Loucy (cell line): ENCODE measurements at regions not wholly inside any gene's neighbourhood (a gene's known extent, or its start where the extent isn't known, plus 50 kb on each side); places are given as distances from the start of the nearest gene placed in this dataset.

ENCODE experiments used
- H2AFZ ChIP-seq: fragments of 200-600 bp; sonication (generic); 2 replicates; pipeline ENCODE4 v1.6.0; 2016; ENCODE audit warnings: antibody characterized with exemption, mild to moderate bottlenecking, low read length, moderate library complexity
- H3F3A ChIP-seq: fragments of 200-600 bp; 2 replicates; pipeline ENCODE4 v1.6.0; 2016; ENCODE audit warnings: antibody characterized with exemption, low read depth, mild to moderate bottlenecking
- H3K27me3 ChIP-seq: fragments of 200-600 bp; sonication (generic); 2 replicates; pipeline ENCODE4 v1.6.1; 2014; ENCODE audit warnings: low read length, mild to moderate bottlenecking; ENCODE audit not compliant: insufficient read depth, poor library complexity, severe bottlenecking
- H3K36me3 ChIP-seq: fragments of 200-600 bp; sonication (generic); 2 replicates; pipeline ENCODE4 v1.6.1; 2016; ENCODE audit warnings: low read length; ENCODE audit not compliant: insufficient read depth
- H3K4me1 ChIP-seq: fragments of 200-600 bp; sonication (generic); 2 replicates; pipeline ENCODE4 v1.5.1; 2014; ENCODE audit warnings: low read length, mild to moderate bottlenecking; ENCODE audit not compliant: insufficient read depth, poor library complexity, severe bottlenecking
- H3K4me2 ChIP-seq: fragments of 200-600 bp; sonication (generic); 2 replicates; pipeline ENCODE4 v1.6.0; 2014; ENCODE audit warnings: antibody characterized with exemption, low read length, low read depth, mild to moderate bottlenecking; ENCODE audit not compliant: poor library complexity, severe bottlenecking
- H3K4me3 ChIP-seq: fragments of 200-600 bp; sonication (generic); 2 replicates; pipeline ENCODE4 v1.5.1; 2014; ENCODE audit warnings: low read length, mild to moderate bottlenecking, mixed read lengths; ENCODE audit not compliant: poor library complexity, severe bottlenecking
- H3K79me2 ChIP-seq: fragments of 200-600 bp; sonication (generic); 2 replicates; pipeline ENCODE4 v1.6.1; 2014; ENCODE audit warnings: low read length; ENCODE audit not compliant: insufficient read depth
- H3K9ac ChIP-seq: fragments of 200-600 bp; sonication (generic); 2 replicates; pipeline ENCODE4 v1.6.0; 2014; ENCODE audit warnings: mild to moderate bottlenecking, low read depth, low read length, moderate library complexity; ENCODE audit not compliant: poor library complexity, severe bottlenecking
- H3K9me2 ChIP-seq: fragments of 200-600 bp; sonication (generic); replicated peaks from 2 replicates; pipeline ENCODE4 v1.6.1; 2016; ENCODE audit warnings: low read depth, low read length, mixed read lengths
- H3K9me3 ChIP-seq: fragments of 200-600 bp; sonication (generic); 2 replicates; pipeline ENCODE4 v1.6.1; 2014; ENCODE audit warnings: mild to moderate bottlenecking, antibody characterized with exemption, low read length, low read depth; ENCODE audit not compliant: insufficient read depth
- H4K20me1 ChIP-seq: fragments of 200-600 bp; sonication (generic); 2 replicates; pipeline ENCODE4 v1.6.0; 2014; ENCODE audit warnings: antibody characterized with exemption, low read length, mild to moderate bottlenecking; ENCODE audit not compliant: insufficient read depth, poor library complexity, severe bottlenecking
- EZH2phosphoT487 ChIP-seq: fragments of 200-600 bp; IDR thresholded peaks from 2 replicates; pipeline ENCODE4 v1.6.1; 2018; ENCODE audit warnings: antibody characterized with exemption, mild to moderate bottlenecking, moderate library complexity, borderline replicate concordance
- TF ChIP-seq, protein P1 (sequence below): fragments of 200-600 bp; sonication (generic); conservative IDR thresholded peaks from 2 replicates; pipeline ENCODE4 v1.5.1; 2014; ENCODE audit warnings: mild to moderate bottlenecking, antibody characterized with exemption, low read length

DNA sequence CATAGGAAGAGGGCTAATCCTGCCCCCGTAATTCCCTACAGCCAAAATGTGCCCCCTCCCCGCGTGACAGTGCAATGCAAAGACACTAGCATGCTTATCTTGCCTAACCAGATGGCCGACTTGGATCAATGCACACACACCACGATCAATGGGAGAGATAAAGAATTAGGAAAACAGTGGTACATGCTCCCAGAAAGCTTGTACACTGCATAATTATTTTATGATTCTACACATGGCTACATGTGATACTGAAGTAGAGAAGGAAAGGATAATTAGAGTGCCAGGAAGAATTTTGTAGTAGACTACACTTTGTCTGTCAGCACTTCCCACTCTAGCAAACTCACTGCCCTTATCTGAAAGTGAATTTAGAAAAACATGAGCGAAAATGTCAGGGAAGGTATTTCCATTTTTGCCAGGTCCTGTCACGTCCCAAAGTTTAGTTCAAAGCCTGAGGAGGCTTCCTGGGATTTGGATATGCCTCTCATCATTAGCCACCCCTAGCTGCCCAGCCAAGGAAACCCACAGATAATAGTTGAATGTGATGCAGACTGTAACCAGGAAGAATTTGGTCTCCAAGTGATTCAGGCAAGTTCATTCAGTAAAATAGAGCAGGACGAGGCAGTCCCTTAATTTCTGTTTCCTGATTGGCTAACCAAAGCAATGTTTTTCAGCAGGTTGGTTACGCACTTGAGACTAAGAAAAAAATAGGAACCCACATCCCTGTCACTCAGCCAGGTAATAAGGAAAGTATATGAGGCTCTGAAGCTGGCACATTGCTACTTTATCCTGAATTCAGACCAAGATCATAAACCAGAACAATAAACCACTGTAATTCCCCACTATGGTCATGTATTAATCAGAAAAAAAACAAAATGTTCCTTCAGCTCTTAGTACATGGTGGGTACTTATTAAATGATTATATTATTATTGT lies 199.6 kb upstream of the OTX2 start:
- Histone ChIP-seq H3F3A (no peaks in the 10 kb centered on the region), H3K4me3 (no peak overlapping the region), H3K9me3 (no peaks in the 10 kb centered on the region), H3K4me1 (no peaks in the 10 kb centered on the region), H3K79me2 (no peaks in the 10 kb centered on the region), H4K20me1 (no peaks in the 10 kb centered on the region), H2AFZ (no peak overlapping the region), H3K4me2 (no peak overlapping the region), H3K9me2 (no peaks in the 10 kb centered on the region), H3K27me3 (no peaks in the 10 kb centered on the region), H3K9ac (no peak overlapping the region), H3K36me3 (no peaks in the 10 kb centered on the region)
- TF ChIP-seq, protein P1, sequence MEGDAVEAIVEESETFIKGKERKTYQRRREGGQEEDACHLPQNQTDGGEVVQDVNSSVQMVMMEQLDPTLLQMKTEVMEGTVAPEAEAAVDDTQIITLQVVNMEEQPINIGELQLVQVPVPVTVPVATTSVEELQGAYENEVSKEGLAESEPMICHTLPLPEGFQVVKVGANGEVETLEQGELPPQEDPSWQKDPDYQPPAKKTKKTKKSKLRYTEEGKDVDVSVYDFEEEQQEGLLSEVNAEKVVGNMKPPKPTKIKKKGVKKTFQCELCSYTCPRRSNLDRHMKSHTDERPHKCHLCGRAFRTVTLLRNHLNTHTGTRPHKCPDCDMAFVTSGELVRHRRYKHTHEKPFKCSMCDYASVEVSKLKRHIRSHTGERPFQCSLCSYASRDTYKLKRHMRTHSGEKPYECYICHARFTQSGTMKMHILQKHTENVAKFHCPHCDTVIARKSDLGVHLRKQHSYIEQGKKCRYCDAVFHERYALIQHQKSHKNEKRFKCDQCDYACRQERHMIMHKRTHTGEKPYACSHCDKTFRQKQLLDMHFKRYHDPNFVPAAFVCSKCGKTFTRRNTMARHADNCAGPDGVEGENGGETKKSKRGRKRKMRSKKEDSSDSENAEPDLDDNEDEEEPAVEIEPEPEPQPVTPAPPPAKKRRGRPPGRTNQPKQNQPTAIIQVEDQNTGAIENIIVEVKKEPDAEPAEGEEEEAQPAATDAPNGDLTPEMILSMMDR: no peak

DNA sequence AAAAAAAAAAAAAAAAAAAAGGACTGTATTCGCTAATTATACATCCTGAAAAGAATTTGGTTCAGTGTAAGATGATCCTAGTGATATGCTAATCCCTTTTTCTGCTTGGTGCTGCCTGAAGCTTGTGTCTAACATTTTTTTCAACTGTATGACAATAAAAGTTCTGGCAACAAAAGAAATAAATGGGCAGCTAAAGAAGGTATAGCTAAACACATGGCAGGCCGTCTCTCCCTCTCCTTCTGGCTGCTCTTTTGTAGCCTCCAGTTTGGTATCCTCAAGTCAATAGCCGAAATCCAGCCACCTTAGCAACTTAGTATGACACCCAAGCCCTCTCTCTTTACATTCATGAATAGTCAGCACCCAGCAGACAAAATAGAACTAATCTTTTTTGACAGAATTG lies 198.3 kb upstream of the OTX2 start:
- Histone ChIP-seq H3K79me2 (no peaks in the 10 kb centered on the region), H2AFZ (no peak overlapping the region), H3K9me3 (no peaks in the 10 kb centered on the region), H3K4me2 (no peak overlapping the region), H3K27me3 (no peaks in the 10 kb centered on the region), H3K9ac (no peak overlapping the region), H4K20me1 (no peaks in the 10 kb centered on the region), H3F3A (no peaks in the 10 kb centered on the region), H3K4me3 (no peak overlapping the region), H3K36me3 (no peaks in the 10 kb centered on the region), H3K9me2 (no peaks in the 10 kb centered on the region), H3K4me1 (no peaks in the 10 kb centered on the region)
- no peak for TF ChIP-seq EZH2phosphoT487
- TF ChIP-seq, protein P1: no peak

DNA sequence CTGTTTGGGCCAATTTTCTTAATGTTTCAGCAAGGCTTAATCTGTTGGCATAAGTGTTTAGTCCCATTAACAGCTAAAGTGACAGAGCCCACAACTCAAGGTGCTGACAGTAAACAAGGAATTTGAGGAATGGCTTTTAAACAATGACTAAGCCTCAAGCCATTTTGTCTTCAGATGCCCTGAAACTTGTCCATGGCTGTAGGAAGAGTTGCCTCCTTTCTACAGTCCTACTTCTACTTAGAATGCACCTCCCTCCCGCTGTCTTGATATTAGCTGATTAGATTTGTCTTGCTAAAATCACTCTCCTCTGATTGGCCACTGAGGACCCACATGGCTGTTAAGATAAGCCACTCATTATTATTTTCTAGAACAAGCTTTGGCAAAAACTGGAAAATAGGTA lies 188.4 kb upstream of the OTX2 start:
- TF ChIP-seq EZH2phosphoT487: no peak
- TF ChIP-seq, protein P1: no peak
- Histone ChIP-seq H3K79me2 (no peaks in the 10 kb centered on the region), H3K9me3 (no peaks in the 10 kb centered on the region), H3K27me3 (no peaks in the 10 kb centered on the region), H3F3A (no peaks in the 10 kb centered on the region), H2AFZ (no peak overlapping the region), H4K20me1 (no peaks in the 10 kb centered on the region), H3K9me2 (no peaks in the 10 kb centered on the region), H3K4me1 (no peaks in the 10 kb centered on the region), H3K36me3 (no peaks in the 10 kb centered on the region), H3K4me2 (no peak overlapping the region), H3K4me3 (no peak overlapping the region), H3K9ac (no peak overlapping the region)
